ENCODE measurements at regions not wholly inside any gene's neighbourhood (a gene's known extent, or its start where the extent isn't known, plus 50 kb on each side); places are given as distances from the start of the nearest gene placed in this dataset.

DNA sequence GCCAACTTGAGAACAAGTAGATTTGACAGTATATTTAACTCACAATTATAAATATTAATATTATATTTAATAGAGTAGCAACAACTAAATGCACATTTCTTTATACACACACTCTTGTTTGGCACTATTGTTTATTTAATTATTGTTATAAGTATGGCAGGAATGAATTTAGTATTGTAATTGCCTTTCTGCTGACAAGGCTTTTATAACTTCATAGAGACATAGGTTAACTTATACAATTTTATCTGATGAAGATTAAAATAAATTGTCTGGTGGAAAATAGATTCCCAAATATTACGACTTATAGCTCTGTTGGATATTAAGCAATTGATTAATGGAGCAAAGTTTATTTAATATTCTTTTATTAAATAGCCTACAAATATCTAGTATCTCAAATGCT, 347.9 kb upstream of the CDH19 start:
- Histone ChIP-seq H3K23ac (ENCODE audit: low read depth, low read length, poor library complexity) (no peak overlapping the region), H4K8ac (ENCODE audit: low read depth, low read length) (no peak overlapping the region), H2AK5ac (ENCODE audit: low read depth, low read length) (no peak overlapping the region), H2BK15ac (ENCODE audit: low read length) (no peak overlapping the region), H4K91ac (ENCODE audit: low read depth, low read length, poor library complexity) (no peak overlapping the region), H3K4me3 (ENCODE audit: low read length in 2 of 2) (no peak overlapping the region), H2BK120ac (ENCODE audit: low read depth, low read length) (no peak overlapping the region), H3K4me1 (ENCODE audit: control insufficient read depth in 2 of 2, insufficient read depth in 1 of 2, low read depth in 1 of 2, low read length in 2 of 2) (no peaks in the 10 kb centered on the region), H3K27ac (replicated peaks; ENCODE audit: low read length) (no peak overlapping the region), H3K14ac (ENCODE audit: low read length) (no peak overlapping the region), H3K27me3 (ENCODE audit: control insufficient read depth in 3 of 3, insufficient read depth in 3 of 3, low read depth in 1 of 3, low read length in 3 of 3) (no peaks in the 10 kb centered on the region), H3K18ac (ENCODE audit: low read length) (no peak overlapping the region), H3K36me3 (replicated peaks in 1 of 2; ENCODE audit: control insufficient read depth in 2 of 2, insufficient read depth in 2 of 2, low read length in 2 of 2) (no peaks in the 10 kb centered on the region), H3K9me3 (replicated peaks in 1 of 2; ENCODE audit: control insufficient read depth in 2 of 2, insufficient read depth in 1 of 2, low read depth in 1 of 2, low read length in 2 of 2) (peaks cover 0 to 4% of the 10 kb centered on the region in 2 donors), H3K9ac (ENCODE audit: low read depth, low read length, poor library complexity) (no peak overlapping the region), H2AFZ (ENCODE audit: low read length) (no peak overlapping the region), H3K4me2 (ENCODE audit: insufficient read depth, low read length, poor library complexity, severe bottlenecking) (no peak overlapping the region), H2BK5ac (ENCODE audit: low read length) (no peak overlapping the region), H2BK12ac (ENCODE audit: low read length) (no peak overlapping the region), H3K4ac (ENCODE audit: low read length) (no peak overlapping the region), H3K79me1 (ENCODE audit: low read depth, low read length) (no peaks in the 10 kb centered on the region)
- no peak for DNase-seq (ENCODE audit: low spot score)
- WGBS, 2 donors (ENCODE audit: extremely low coverage in 2 of 2, insufficient read length in 2 of 2, insufficient replicate concordance in 1 of 2): no CpG with 5 or more reads among the region's 1 CpG

- no peak overlapping the region for H2BK15ac ChIP-seq (ENCODE audit: low read length)
- H3K23ac ChIP-seq (ENCODE audit: low read depth, low read length, poor library complexity): no peak overlapping the region
- no CpG with 5 or more reads among the region's 14 CpGs for WGBS, 2 donors (ENCODE audit: extremely low coverage in 2 of 2, insufficient read length in 2 of 2, insufficient replicate concordance in 1 of 2)
- peak overlapping the region; percentile 13 for H2AFZ ChIP-seq (ENCODE audit: low read length)
- no peak overlapping the region for H3K4ac ChIP-seq (ENCODE audit: low read length)
- no peak overlapping the region for H2BK12ac ChIP-seq (ENCODE audit: low read length)
- DNase-seq (ENCODE audit: low spot score): no peak
- H3K18ac ChIP-seq (ENCODE audit: low read length): peak overlapping the region; percentile 28
- no peak overlapping the region for H3K27ac ChIP-seq (replicated peaks; ENCODE audit: low read length)
- no peaks in the 10 kb centered on the region for H3K27me3 ChIP-seq (ENCODE audit: control insufficient read depth in 3 of 3, insufficient read depth in 3 of 3, low read depth in 1 of 3, low read length in 3 of 3)
- H3K9ac ChIP-seq (ENCODE audit: low read depth, low read length, poor library complexity): no peak overlapping the region
- H2BK120ac ChIP-seq (ENCODE audit: low read depth, low read length): no peak overlapping the region
- no peak overlapping the region for H3K4me3 ChIP-seq (ENCODE audit: low read length in 2 of 2)
- no peak overlapping the region for H2BK5ac ChIP-seq (ENCODE audit: low read length)
- no peak overlapping the region for H4K8ac ChIP-seq (ENCODE audit: low read depth, low read length)
- H3K4me2 ChIP-seq (ENCODE audit: insufficient read depth, low read length, poor library complexity, severe bottlenecking): no peak overlapping the region
- H3K36me3 ChIP-seq (replicated peaks in 1 of 2; ENCODE audit: control insufficient read depth in 2 of 2, insufficient read depth in 2 of 2, low read length in 2 of 2): no peaks in the 10 kb centered on the region
- H3K4me1 ChIP-seq (ENCODE audit: control insufficient read depth in 2 of 2, insufficient read depth in 1 of 2, low read depth in 1 of 2, low read length in 2 of 2): no peaks in the 10 kb centered on the region
- no peak overlapping the region for H3K14ac ChIP-seq (ENCODE audit: low read length)
- H2AK5ac ChIP-seq (ENCODE audit: low read depth, low read length): no peak overlapping the region
- no peaks in the 10 kb centered on the region for H3K79me1 ChIP-seq (ENCODE audit: low read depth, low read length)
- no peak overlapping the region for H4K91ac ChIP-seq (ENCODE audit: low read depth, low read length, poor library complexity)
- H3K9me3 ChIP-seq (replicated peaks in 1 of 2; ENCODE audit: control insufficient read depth in 2 of 2, insufficient read depth in 1 of 2, low read depth in 1 of 2, low read length in 2 of 2): peaks cover 0 to 4% of the 10 kb centered on the region in 2 donors
Observed at GRCh38 chr18:66949419-66949818, 345.5 kb upstream of the CDH19 start.

- no CpG with 5 or more reads among the region's 2 CpGs for WGBS, 2 donors (ENCODE audit: extremely low coverage in 2 of 2, insufficient read length in 2 of 2, insufficient replicate concordance in 1 of 2)
Observed at GRCh38 chr18:66937546-66937945, 333.7 kb upstream of the CDH19 start.

DNA sequence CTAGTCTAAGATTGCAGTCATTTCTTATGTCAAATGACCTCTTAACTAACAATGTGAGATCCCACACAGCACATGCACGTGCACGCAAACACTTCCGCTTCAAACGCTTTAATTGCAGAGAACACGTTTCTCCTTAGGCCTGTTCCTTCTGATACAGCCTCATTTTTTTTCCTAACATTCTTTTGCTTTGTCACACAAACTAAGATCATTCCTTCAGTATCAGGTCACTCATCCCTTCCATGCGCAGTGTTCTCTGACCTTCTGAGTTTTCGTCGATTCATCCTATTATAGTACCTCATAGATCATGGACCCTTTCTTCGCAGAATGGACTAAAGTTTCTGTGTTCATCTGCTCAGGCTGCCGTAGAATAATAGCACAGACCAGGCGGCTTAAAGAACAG, 327.1 kb upstream of the CDH19 start:
- Histone ChIP-seq H4K91ac (ENCODE audit: low read depth, low read length, poor library complexity) (no peak overlapping the region), H3K4me1 (ENCODE audit: control insufficient read depth in 2 of 2, insufficient read depth in 1 of 2, low read depth in 1 of 2, low read length in 2 of 2) (no peaks in the 10 kb centered on the region), H2BK120ac (ENCODE audit: low read depth, low read length) (no peak overlapping the region), H3K27me3 (ENCODE audit: control insufficient read depth in 3 of 3, insufficient read depth in 3 of 3, low read depth in 1 of 3, low read length in 3 of 3) (no peaks in the 10 kb centered on the region), H2AK5ac (ENCODE audit: low read depth, low read length) (no peak overlapping the region), H3K14ac (ENCODE audit: low read length) (no peak overlapping the region), H3K23ac (ENCODE audit: low read depth, low read length, poor library complexity) (no peak overlapping the region), H4K8ac (ENCODE audit: low read depth, low read length) (no peak overlapping the region), H3K4me3 (ENCODE audit: low read length in 2 of 2) (no peak overlapping the region), H3K9ac (ENCODE audit: low read depth, low read length, poor library complexity) (no peak overlapping the region), H2AFZ (ENCODE audit: low read length) (no peak overlapping the region), H3K4me2 (ENCODE audit: insufficient read depth, low read length, poor library complexity, severe bottlenecking) (no peak overlapping the region), H3K9me3 (replicated peaks in 1 of 2; ENCODE audit: control insufficient read depth in 2 of 2, insufficient read depth in 1 of 2, low read depth in 1 of 2, low read length in 2 of 2) (no peaks in the 10 kb centered on the region), H2BK12ac (ENCODE audit: low read length) (no peak overlapping the region), H3K18ac (ENCODE audit: low read length) (no peak overlapping the region), H2BK15ac (ENCODE audit: low read length) (no peak overlapping the region), H2BK5ac (ENCODE audit: low read length) (no peak overlapping the region), H3K79me1 (ENCODE audit: low read depth, low read length) (no peaks in the 10 kb centered on the region), H3K36me3 (replicated peaks in 1 of 2; ENCODE audit: control insufficient read depth in 2 of 2, insufficient read depth in 2 of 2, low read length in 2 of 2) (no peaks in the 10 kb centered on the region), H3K27ac (replicated peaks; ENCODE audit: low read length) (no peak overlapping the region), H3K4ac (ENCODE audit: low read length) (no peak overlapping the region)
- WGBS, 2 donors (ENCODE audit: extremely low coverage in 2 of 2, insufficient read length in 2 of 2, insufficient replicate concordance in 1 of 2): no CpG with 5 or more reads among the region's 11 CpGs
- DNase-seq (ENCODE audit: low spot score): no peak

More at GRCh38 chr18:66937546-66937945, 333.7 kb upstream of the CDH19 start:
- Histone ChIP-seq H3K27ac (replicated peaks; ENCODE audit: low read length) (no peak overlapping the region), H3K9me3 (replicated peaks in 1 of 2; ENCODE audit: control insufficient read depth in 2 of 2, insufficient read depth in 1 of 2, low read depth in 1 of 2, low read length in 2 of 2) (no peaks in the 10 kb centered on the region), H2BK120ac (ENCODE audit: low read depth, low read length) (no peak overlapping the region), H3K9ac (ENCODE audit: low read depth, low read length, poor library complexity) (no peak overlapping the region), H3K23ac (ENCODE audit: low read depth, low read length, poor library complexity) (no peak overlapping the region), H4K91ac (ENCODE audit: low read depth, low read length, poor library complexity) (no peak overlapping the region), H3K18ac (ENCODE audit: low read length) (no peak overlapping the region), H3K4me2 (ENCODE audit: insufficient read depth, low read length, poor library complexity, severe bottlenecking) (no peak overlapping the region), H3K27me3 (ENCODE audit: control insufficient read depth in 3 of 3, insufficient read depth in 3 of 3, low read depth in 1 of 3, low read length in 3 of 3) (no peaks in the 10 kb centered on the region), H2BK15ac (ENCODE audit: low read length) (no peak overlapping the region), H3K36me3 (replicated peaks in 1 of 2; ENCODE audit: control insufficient read depth in 2 of 2, insufficient read depth in 2 of 2, low read length in 2 of 2) (no peaks in the 10 kb centered on the region), H3K4me3 (ENCODE audit: low read length in 2 of 2) (no peak overlapping the region), H3K14ac (ENCODE audit: low read length) (no peak overlapping the region), H2AK5ac (ENCODE audit: low read depth, low read length) (no peak overlapping the region), H2BK5ac (ENCODE audit: low read length) (no peak overlapping the region), H2AFZ (ENCODE audit: low read length) (no peak overlapping the region), H3K4ac (ENCODE audit: low read length) (no peak overlapping the region), H2BK12ac (ENCODE audit: low read length) (no peak overlapping the region), H4K8ac (ENCODE audit: low read depth, low read length) (no peak overlapping the region), H3K4me1 (ENCODE audit: control insufficient read depth in 2 of 2, insufficient read depth in 1 of 2, low read depth in 1 of 2, low read length in 2 of 2) (no peaks in the 10 kb centered on the region), H3K79me1 (ENCODE audit: low read depth, low read length) (no peaks in the 10 kb centered on the region)
- DNase-seq (ENCODE audit: low spot score): no peak
